RWPE2 (cell line): ENCODE measurements at regions not wholly inside any gene's neighbourhood (a gene's known extent, or its start where the extent isn't known, plus 50 kb on each side); places are given as distances from the start of the nearest gene placed in this dataset.

Experiments used
- ATAC-seq: fragments of 200-7000 bp; cut with Tn5 transposase; 3 replicates; pipeline ENCODE4 v1.9.1; 2021; ENCODE audit warnings: low read depth
- DNase-seq: peaks from one replicate; pipeline ENCODE4 v3.0.0-alpha.2; 2020; ENCODE audit warnings: low spot score
- H3K27ac ChIP-seq: fragments of 450-650 bp; 2 replicates; pipeline ENCODE4 v1.5.1; 2017; ENCODE audit warnings: mild to moderate bottlenecking; ENCODE audit not compliant: poor library complexity, severe bottlenecking
- H3K27me3 ChIP-seq: fragments of 250-450 bp; sonication (Bioruptor Pico); 2 replicates; pipeline ENCODE4 v1.5.1; 2021; ENCODE audit warnings: mild to moderate bottlenecking, moderate library complexity; ENCODE audit not compliant: insufficient read depth, poor library complexity, severe bottlenecking
- H3K36me3 ChIP-seq: fragments of 250-450 bp; sonication (Bioruptor Pico); 2 replicates; pipeline ENCODE4 v1.5.1; 2020; ENCODE audit warnings: low read depth, mild to moderate bottlenecking, moderate library complexity
- H3K4me1 ChIP-seq: fragments of 250-450 bp; sonication (Bioruptor Pico); 2 replicates; pipeline ENCODE4 v1.5.1; 2021; ENCODE audit warnings: mild to moderate bottlenecking, moderate library complexity; ENCODE audit not compliant: insufficient read depth, poor library complexity, severe bottlenecking
- H3K4me3 ChIP-seq: fragments of 250-450 bp; sonication (Bioruptor Pico); 2 replicates; pipeline ENCODE4 v1.5.1; 2021; ENCODE audit warnings: mild to moderate bottlenecking, moderate library complexity; ENCODE audit not compliant: severe bottlenecking
- H3K9me3 ChIP-seq: fragments of 250-450 bp; sonication (Bioruptor Pico); 2 replicates; pipeline ENCODE4 v1.5.1; 2021; ENCODE audit warnings: mild to moderate bottlenecking, moderate library complexity; ENCODE audit not compliant: severe bottlenecking
- TF ChIP-seq, protein P1 (sequence below): fragments of 450-650 bp; IDR thresholded peaks from one replicate; pipeline ENCODE4 v1.5.1; 2017; ENCODE audit warnings: mild to moderate bottlenecking, moderate library complexity; ENCODE audit not compliant: poor library complexity, severe bottlenecking

DNA sequence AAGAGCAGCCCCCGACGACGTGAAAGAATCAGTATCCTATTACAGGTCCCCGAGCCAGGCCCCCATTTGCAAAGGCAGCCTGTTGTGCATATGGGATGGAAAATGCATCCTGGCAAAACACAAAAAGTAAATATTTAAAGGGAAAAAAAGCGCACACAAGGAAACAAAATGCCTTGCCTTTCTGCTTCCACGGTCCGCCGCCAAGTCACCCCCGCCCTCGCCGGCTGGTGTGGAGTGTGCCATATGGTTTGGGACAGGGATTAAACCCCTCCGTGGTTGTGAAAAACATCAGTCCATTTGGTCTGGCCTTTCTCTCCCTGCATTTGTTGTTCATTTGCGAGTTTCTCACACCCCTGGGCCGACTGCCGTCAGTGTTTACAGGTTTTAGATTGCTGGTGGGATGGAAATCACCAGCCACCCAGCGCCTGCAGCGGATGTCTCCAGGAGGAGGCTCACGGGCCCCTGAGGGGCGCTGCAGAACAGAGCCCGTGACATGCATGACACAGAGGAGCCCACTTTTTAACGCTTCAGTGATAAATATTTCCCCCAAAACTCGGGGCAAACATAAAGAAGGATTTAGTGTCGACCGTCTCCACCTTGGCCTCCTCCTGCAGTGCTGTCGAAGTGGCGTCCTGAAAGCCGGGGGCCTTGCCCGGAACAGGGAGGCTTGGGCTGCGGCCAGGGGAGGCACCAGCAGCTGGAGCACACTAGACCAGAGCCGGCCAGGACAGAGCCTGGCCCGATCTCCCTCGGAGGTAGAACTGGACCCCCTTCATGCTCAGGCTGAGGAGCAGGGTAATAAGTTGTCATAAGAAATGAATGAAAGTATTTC is 161.5 kb downstream of the HSD17B3 start:
- H3K4me1 ChIP-seq, result peaks cover 6% of the 10 kb centered on the region
- H3K36me3 ChIP-seq, result no peaks in the 10 kb centered on the region
- no peak for ATAC-seq
- H3K4me3 ChIP-seq, result no peak overlapping the region
- no peaks in the 10 kb centered on the region for H3K9me3 ChIP-seq
- no peak overlapping the region for H3K27ac ChIP-seq
- TF ChIP-seq, protein P1, sequence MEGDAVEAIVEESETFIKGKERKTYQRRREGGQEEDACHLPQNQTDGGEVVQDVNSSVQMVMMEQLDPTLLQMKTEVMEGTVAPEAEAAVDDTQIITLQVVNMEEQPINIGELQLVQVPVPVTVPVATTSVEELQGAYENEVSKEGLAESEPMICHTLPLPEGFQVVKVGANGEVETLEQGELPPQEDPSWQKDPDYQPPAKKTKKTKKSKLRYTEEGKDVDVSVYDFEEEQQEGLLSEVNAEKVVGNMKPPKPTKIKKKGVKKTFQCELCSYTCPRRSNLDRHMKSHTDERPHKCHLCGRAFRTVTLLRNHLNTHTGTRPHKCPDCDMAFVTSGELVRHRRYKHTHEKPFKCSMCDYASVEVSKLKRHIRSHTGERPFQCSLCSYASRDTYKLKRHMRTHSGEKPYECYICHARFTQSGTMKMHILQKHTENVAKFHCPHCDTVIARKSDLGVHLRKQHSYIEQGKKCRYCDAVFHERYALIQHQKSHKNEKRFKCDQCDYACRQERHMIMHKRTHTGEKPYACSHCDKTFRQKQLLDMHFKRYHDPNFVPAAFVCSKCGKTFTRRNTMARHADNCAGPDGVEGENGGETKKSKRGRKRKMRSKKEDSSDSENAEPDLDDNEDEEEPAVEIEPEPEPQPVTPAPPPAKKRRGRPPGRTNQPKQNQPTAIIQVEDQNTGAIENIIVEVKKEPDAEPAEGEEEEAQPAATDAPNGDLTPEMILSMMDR, result no peak
- H3K27me3 ChIP-seq, result no peaks in the 10 kb centered on the region
- no peak for DNase-seq

DNA sequence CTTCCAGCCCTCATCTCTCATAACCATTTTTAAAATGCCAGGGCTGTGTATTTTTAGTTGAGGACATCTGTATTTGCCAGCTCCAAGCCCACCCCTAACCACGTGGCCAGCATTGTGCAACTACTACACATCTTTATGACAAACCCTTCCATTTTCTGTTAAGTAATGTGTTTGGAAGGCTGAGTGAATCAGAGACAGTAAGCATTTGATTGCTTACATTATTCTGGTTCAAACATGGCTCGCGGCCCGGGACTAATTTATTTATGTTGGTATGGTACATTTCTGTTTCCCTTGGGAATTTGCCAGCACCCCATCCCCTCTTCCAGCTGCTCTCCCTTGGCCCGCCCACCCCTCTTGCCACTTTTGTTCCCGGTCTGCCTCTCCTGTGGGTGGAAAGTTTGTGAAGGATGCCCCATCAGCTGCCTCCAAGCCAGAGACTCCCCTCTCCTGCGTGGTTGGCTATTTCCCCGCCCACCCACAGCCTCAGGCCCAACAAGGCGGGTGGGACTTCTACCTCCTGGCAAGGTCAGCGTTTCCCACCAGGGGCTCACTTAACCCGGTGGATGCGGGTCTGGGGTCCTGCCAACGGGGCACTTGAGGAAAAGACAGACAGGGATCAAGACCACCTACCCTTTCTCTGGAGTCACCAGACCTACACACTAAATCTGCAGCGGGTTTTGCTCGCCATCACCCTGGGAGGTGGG is 162.2 kb downstream of the HSD17B3 start:
- no peak for DNase-seq

DNA sequence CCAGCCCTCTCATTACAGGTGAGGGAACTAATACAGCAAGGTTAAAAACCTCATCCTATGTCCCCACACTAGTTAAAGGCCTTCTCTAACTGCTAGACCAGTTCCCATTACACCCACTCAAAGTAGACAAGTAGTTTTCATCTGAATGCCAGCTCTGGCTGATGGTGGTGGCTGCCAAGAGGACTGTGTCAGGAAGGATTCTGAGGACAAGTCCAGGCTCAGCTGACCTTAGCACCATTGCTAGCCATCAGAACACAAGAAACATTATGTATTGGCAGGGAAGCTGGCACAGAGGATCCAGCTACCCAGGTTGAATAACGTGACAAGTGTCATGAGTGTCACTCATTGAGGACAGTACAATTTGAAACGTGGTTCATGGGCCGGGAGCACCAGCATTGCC is 163.4 kb downstream of the HSD17B3 start:
- no peaks in the 10 kb centered on the region for H3K9me3 ChIP-seq
- H3K27ac ChIP-seq, result no peak overlapping the region
- H3K36me3 ChIP-seq, result no peaks in the 10 kb centered on the region
- ATAC-seq (no peak), DNase-seq (no peak)
- no peaks in the 10 kb centered on the region for H3K27me3 ChIP-seq
- no peak overlapping the region for H3K4me3 ChIP-seq
- TF ChIP-seq, protein P1, result no peak
- H3K4me1 ChIP-seq, result peaks cover 6% of the 10 kb centered on the region

More for the DNA sequence above, 162.2 kb downstream of the HSD17B3 start:
- TF ChIP-seq, protein P1, result no peak
- H3K27me3 ChIP-seq, result no peaks in the 10 kb centered on the region
- no peaks in the 10 kb centered on the region for H3K9me3 ChIP-seq
- H3K27ac ChIP-seq, result no peak overlapping the region
- H3K36me3 ChIP-seq, result no peaks in the 10 kb centered on the region
- ATAC-seq, result peak; percentile 85
- no peak overlapping the region for H3K4me3 ChIP-seq
- peaks cover 6% of the 10 kb centered on the region for H3K4me1 ChIP-seq

DNA sequence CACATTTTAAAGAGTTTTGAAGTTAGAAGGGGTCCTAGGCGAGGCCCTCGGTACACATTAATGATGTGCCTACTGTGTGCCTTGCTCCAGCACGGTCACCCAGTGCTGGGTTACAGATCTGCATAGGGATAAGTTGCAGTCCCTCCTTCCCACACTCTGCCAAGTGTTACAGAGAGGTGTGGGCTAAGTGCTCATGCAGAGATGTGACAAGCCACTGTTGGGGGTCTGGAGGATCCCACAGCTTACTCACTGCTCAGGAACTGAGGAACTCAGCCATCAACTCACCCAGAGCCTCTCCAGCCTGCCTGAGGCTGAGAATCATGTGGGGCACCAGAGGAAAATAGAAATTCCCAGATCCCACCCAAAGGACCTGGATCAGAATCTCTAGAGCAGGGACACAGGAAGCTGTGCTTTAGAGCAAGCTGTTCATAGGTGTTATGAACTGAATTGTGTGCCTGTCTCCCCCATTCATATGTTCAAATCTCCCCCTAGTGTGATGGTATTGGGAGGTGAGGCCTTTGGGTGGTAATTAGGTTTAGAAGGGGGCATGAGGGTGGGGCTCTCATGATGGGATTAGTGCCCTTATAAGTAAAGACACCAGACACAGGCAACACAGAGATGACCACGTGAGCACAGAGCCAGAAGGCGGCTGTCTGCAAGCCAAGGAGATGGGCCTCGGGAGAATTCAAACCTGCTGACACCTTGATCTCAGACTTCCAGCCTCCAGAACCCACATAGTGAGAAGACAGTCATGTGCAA is 164.1 kb downstream of the HSD17B3 start:
- DNase-seq (no peak), ATAC-seq (no peak)
- Histone ChIP-seq H3K9me3 (no peaks in the 10 kb centered on the region), H3K4me3 (no peak overlapping the region), H3K36me3 (no peaks in the 10 kb centered on the region), H3K4me1 (peaks cover 6% of the 10 kb centered on the region), H3K27ac (no peak overlapping the region), H3K27me3 (no peaks in the 10 kb centered on the region)
- TF ChIP-seq, protein P1, result no peak
